ENCODE measurements at regions not wholly inside any gene's neighbourhood (a gene's known extent, or its start where the extent isn't known, plus 50 kb on each side); places are given as distances from the start of the nearest gene placed in this dataset.

GRCh38 chr4:154107337-154107736 lies 318.5 kb upstream of the SFRP2 start:
- no peak for DNase-seq (ENCODE audit: low read depth in 2 of 3, low spot score in 2 of 3)

GRCh38 chr4:154088741-154089140 lies 299.9 kb upstream of the SFRP2 start:
- DNase-seq (ENCODE audit: low read depth in 2 of 3, low spot score in 2 of 3) = no peak

DNA sequence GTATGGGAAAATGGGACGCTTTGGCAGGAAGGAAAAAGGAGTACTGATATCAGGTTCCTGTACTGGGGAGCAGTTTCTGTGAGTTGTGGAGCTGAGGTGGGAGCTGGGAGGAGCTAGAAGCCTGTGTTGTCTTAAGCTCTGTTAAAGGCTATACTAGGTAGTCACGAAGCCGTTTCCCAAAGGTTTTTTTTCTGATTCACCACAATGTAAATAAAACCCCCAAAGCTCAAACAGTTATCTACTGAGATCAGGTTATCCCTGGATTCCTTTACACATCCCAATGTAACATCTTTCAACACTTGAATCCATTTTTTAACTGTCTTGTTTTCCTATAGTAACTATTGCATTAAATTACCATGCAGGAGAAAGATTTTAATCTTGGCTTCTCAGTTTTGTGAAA lies 297.4 kb upstream of the SFRP2 start:
- DNase-seq (ENCODE audit: low read depth in 2 of 3, low spot score in 2 of 3) = no peak

DNA sequence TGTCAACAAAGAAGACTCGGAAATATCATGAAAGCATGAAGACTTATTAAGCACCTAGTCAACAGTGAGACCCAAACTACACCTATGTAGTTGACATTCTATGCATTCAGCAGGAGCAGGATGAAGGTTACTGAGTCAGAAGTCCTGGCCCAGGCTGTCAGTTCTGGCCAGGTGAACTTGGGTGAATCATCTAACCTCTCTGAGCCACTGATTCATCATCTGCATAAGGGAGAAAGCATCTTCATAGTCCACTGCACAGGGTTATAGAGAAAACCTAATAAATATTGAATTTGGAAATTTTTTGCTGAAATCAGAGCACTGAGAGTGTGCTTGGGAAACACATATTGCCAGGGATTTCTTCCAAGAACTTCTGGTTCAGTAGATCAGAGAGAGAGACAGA lies 296.0 kb upstream of the SFRP2 start:
- DNase-seq (ENCODE audit: low read depth in 2 of 3, low spot score in 2 of 3) = no peak

DNA sequence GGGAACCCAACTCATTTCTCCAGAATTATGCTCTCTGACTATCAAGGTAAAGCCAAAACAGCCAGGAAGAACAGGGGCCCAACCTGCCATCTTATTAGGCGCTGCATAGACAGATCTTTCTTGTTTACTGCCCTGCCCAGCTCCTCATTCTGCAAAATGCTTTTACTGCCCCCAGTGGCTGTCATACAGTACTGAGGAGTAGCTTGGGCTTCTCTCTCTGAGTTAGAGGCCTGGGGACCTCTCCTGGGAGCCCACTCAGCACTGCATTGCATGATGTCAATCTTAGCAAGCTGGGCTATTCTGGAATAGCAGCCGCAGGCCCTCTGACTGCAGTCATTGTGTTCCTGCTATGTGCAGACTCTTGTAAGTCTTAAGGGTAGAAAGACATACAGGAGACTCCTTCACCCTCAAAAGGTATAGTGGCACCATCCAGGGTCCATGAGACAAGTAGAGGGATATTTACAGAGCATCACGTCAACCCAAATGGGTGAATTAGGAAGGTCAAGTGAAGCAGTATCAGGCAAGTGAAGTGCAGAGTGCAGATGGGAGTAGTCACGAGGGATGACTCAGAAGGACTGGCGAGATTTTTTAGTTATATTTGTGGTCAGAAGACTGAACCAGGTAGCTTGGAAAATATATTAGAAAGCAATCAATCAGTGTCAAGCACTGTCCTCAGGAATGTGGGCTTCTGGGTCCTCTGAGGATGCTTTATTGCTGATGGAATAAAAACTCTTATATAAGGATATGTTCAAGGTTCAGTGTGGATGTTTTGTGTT lies 294.1 kb upstream of the SFRP2 start:
- DNase-seq (ENCODE audit: low read depth in 2 of 3, low spot score in 2 of 3) = no peak

GRCh38 chr4:154081391-154081790 lies 292.5 kb upstream of the SFRP2 start:
- DNase-seq (ENCODE audit: low read depth in 2 of 3, low spot score in 2 of 3) = no peak

- no peak for DNase-seq (ENCODE audit: low read depth in 2 of 3, low spot score in 2 of 3)
These were observed 289.8 kb upstream of the SFRP2 start for GRCh38 chr4:154078504-154079350.

- no peak for DNase-seq (ENCODE audit: low read depth in 2 of 3, low spot score in 2 of 3)
These were observed 288.0 kb upstream of the SFRP2 start for GRCh38 chr4:154076921-154077320.

DNA sequence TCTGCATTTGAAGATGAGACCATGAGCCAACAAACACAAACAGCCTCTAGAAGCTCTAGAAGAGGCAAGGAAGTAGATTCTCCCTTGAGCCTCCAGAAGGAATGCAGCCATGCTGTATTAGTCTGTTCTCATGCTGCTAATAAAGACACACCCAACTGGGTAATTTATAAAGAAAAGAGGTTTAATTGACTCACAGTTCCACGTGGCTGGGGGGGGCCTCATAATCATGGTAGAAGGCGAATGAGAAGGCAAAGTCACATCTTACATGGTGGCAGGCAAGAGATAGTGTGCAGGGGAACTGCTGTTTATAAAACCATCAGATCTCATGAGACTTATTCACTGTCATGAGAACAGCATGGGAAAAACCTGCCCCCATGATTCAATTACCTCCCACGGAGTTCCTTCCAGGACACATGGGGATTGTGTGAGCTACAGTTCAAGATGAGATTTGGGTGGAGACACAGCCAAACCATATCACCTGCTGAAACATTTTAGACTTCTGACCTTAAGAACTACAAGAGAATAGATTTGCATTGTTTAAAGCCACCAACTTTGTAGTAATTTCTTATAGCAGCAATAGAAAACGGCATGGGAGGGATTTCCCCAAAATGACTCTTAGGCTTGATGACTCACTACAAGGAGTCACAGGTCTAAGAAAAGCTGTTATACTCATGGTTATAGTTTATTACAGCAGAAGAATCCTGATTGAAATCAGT lies 284.4 kb upstream of the SFRP2 start:
- no peak for DNase-seq (ENCODE audit: low read depth in 2 of 3, low spot score in 2 of 3)

DNA sequence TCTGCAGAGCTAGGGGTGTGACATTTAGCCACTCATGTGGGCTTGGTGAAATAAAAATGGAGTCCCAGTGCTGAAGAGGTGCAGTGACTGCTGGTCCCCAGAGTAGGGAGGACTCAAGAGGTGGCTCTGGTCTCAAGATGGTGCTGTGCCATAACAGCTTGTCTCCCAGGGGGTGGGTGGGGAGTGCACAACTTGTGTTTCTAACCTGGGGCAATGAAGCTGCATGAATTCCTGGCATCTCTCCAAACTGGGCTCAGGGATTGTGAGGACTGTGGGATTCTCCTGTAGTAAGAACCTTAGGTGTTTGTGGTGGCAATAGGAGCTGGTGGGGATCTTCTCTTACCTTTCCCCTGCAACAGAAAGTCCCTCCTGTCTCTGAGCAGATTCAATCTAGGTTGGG lies 278.9 kb upstream of the SFRP2 start:
- no peak for DNase-seq (ENCODE audit: low read depth in 2 of 3, low spot score in 2 of 3)

DNA sequence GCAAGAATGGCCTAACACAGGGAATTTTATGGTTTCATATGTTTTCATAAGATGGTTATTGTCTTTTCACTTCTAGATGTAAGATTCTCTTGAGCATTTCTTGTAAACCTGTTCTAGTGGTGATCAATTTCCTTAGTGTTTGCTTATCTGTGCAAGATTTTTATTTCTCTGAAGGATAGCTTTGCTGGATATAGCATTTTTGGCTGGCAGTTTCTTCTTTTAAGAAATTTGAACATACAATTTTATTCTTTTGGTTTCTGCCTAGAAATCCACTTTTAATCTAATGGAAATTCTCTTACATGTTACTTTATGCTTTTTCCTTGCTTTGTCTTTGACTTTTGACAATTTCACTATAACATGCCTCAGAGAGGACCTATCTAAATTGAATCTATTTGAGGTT lies 276.5 kb upstream of the SFRP2 start:
- no peak for DNase-seq (ENCODE audit: low read depth in 2 of 3, low spot score in 2 of 3)

- no peak for DNase-seq (ENCODE audit: low read depth in 2 of 3, low spot score in 2 of 3)
These were observed 275.4 kb upstream of the SFRP2 start for GRCh38 chr4:154064244-154064643.

DNA sequence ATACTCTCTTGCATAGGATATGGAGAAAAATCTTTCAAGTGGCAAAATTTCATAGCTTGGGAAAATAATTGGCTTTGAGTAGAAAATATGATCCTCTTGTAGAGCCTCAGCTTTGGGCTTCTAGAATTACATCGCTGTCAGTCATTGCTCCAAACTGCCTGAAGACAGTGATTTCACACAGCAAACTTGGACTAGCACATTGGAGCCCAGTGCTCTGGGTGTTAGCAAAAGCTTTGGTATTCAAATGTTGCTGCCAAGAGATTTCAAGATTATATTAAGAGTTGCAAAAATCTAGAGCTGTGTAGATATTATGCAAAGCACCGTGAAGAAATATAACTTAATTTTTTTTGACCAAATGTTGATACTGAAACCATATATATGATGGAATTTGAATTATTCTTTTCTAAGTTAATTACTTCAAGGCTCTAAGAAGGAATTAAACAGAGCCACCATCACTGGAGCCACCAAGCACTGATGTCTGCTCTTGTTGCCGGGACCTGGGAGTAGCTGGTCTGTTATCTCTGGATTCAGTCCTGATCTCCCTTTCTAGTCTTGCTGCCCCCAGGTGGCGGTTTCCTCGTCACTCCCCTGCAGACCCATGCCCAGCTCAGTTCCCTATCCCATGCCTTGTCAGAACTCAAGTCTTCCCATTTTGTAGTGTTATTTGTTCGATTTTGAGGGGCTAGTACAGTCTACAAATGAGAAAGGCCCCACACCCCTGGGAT lies 260.7 kb upstream of the SFRP2 start:
- DNase-seq (ENCODE audit: low read depth in 2 of 3, low spot score in 2 of 3) = no peak

GRCh38 chr4:154047733-154048132 lies 258.9 kb upstream of the SFRP2 start:
- DNase-seq (ENCODE audit: low read depth in 2 of 3, low spot score in 2 of 3) = no peak

DNA sequence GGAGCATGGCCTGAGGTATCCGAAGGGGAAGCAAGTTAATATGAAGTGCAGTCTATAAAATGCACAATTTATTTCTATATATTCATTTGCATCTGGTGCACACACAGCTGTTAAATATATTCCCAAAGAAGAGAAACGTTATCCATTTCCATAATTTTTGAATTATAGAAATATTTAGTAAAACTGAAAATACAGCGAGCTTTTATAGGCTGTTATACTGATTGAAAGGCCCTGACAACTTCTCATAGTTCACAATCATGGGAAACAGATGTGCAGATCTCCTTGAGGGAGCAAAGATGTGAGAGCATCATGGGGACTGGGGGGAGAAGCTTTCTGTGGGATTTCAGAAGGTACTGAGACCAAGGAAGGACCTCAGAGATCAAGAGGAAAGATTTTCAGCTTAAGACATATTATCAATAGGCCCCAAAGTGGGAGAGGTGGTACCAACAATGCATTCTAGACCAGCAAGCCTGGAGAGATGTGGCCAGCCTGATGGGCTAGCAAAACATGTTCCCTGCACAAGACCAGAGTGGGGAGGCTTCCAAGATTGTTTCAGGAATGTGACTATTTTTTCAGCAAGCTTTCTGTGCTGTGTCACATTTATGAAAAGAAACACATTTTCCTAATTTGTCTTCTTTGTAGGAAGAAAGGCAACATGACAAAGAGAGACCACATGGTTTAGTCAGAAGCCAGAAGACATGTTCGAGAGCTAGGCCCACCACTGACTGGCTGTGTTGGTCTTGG lies 256.0 kb upstream of the SFRP2 start:
- no peak for DNase-seq (ENCODE audit: low read depth in 2 of 3, low spot score in 2 of 3)

DNA sequence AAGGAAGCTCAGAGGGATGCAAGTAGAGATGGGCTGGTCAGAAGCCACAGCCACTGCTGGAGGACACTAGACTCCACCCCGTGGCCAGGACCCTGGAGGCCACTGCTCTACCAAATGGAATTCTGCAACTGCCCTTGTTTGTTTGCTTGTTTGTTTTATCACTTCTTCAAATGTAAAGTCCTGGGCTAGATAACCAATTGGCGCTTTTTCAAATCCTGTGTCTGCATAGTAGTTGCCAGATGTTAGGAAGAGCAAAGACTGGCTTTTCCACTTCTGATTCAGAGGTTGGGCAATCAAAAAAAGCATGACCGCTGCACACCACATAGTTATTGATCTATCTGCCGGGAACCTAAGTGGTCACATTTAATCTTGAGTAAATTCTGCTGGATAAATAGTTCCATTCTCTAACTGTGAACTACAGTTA lies 255.2 kb upstream of the SFRP2 start:
- no peak for DNase-seq (ENCODE audit: low read depth in 2 of 3, low spot score in 2 of 3)

GRCh38 chr4:154041640-154042039 lies 252.8 kb upstream of the SFRP2 start:
- DNase-seq (ENCODE audit: low read depth in 2 of 3, low spot score in 2 of 3) = no peak

DNA sequence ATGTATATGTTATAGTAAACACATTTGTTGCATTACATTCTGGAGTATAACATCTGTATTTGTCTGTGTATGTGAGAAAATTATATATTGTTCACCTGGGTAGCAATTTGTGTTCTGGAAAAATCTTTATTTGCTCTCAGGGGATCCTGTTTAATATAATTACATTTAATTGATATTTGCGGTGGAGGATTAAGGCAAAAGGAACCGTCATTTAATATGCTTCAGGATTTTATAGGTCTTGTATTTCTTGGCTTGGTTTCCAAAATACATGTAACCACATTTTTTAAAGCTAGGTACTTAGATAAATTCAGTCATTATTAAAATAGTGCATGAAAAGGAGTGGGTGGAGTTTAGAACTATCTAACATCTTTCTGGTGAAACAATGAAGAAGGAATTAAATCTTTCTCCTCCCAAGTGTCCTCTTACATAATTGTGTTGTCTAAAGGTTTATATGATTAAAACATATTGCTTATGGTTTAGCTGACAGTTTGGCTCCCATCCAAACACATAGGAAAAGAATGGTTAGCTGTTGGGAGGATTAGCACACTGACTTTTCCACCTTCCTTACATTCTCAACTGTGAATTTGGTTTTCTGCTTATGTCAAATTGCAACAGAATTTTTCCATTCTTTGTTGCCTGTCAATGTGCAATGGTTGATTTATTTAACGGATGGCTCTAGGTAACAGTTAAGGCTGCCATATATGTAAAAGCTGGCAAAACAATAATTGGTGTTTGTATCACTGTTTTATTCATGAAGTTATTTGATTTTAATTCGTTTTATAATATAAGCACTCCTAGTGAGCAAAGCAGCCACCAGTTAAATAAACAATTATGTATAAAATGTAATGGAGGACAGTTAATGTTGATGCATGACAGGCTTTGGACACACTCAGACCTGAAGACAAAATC lies 250.8 kb upstream of the SFRP2 start:
- DNase-seq (ENCODE audit: low read depth in 2 of 3, low spot score in 2 of 3) = no peak

- no peak for DNase-seq (ENCODE audit: low read depth in 2 of 3, low spot score in 2 of 3)
These were observed 248.0 kb upstream of the SFRP2 start for GRCh38 chr4:154036856-154037255.

All from activated CD8-positive, alpha-beta memory T cell treated with anti-CD3 and anti-CD28 coated beads for 48 hours (primary cell).